LNCAP (cell line): ENCODE measurements at regions not wholly inside any gene's neighbourhood (a gene's known extent, or its start where the extent isn't known, plus 50 kb on each side); places are given as distances from the start of the nearest gene placed in this dataset.
A peak's percentile ranks its signal among the peaks of the same experiment; 100 is the strongest.

Source experiments
- CTCF ChIP-seq: fragments of 450-650 bp; IDR thresholded peaks from 2 replicates; pipeline ENCODE4 v1.5.1; 2017; ENCODE audit warnings: mild to moderate bottlenecking

- no peak for TF ChIP-seq CTCF
Observed at GRCh38 chr5:173454361-173454735, 126.1 kb upstream of the STC2 start.

- TF ChIP-seq CTCF = no peak
Observed at GRCh38 chr5:173453167-173453566, 125.0 kb upstream of the STC2 start.

- TF ChIP-seq CTCF = no peak
Observed at GRCh38 chr5:173452119-173452905, 124.1 kb upstream of the STC2 start.

GRCh38 chr5:173451651-173452050 lies 123.4 kb upstream of the STC2 start:
- no peak for TF ChIP-seq CTCF

GRCh38 chr5:173451031-173451430 lies 122.8 kb upstream of the STC2 start:
- peak; percentile 62 for TF ChIP-seq CTCF

GRCh38 chr5:173450188-173450587 lies 122.0 kb upstream of the STC2 start:
- TF ChIP-seq CTCF = no peak

GRCh38 chr5:173448856-173449255 lies 120.6 kb upstream of the STC2 start:
- no peak for TF ChIP-seq CTCF

GRCh38 chr5:173443971-173444370 lies 115.8 kb upstream of the STC2 start:
- no peak for TF ChIP-seq CTCF
